ENCODE measurements at regions not wholly inside any gene's neighbourhood (a gene's known extent, or its start where the extent isn't known, plus 50 kb on each side); places are given as distances from the start of the nearest gene placed in this dataset.
A peak's percentile ranks its signal among the peaks of the same experiment; 100 is the strongest.

DNA sequence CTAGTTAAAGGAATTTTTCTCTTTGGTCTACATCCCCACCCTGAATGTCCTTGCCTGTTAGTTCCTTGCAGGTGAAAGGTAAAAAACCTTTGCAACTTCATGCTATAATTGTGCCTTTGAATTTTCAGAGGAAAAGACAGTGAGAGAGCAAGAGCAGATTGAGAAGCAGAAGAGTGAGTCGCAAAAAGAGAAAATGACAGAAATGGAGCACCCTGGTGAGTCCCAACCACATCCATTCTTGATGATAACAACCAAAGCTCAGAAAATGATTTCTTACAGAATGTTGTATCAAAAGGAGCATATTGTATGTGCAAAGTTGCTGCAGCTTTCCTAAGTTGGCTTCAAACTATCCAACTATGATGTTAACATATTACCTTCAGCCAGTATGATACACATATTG, 165.2 kb upstream of the CENPW start:
- BruUV-seq (replicated peaks) = no TSS peak
- Mint-ChIP-seq H3K36me3 (ENCODE audit: insufficient read depth, unreplicated experiment) (no peaks in the 10 kb centered on the region), H3K27ac (ENCODE audit: low read depth, unreplicated experiment) (no peak overlapping the region), H3K9me3 (ENCODE audit: unreplicated experiment) (no peaks in the 10 kb centered on the region), H3K4me3 (ENCODE audit: unreplicated experiment) (no peak overlapping the region), H3K27me3 (ENCODE audit: insufficient read depth, unreplicated experiment) (no peaks in the 10 kb centered on the region), H3K4me1 (ENCODE audit: insufficient read depth, unreplicated experiment) (no peaks in the 10 kb centered on the region)
- ChIA-PET POLR2A (no interaction called here), CTCF (interaction anchor here (0.6 kb wide), 1 partner anchor 934 kb away, joined by 4 read pairs; no protein-coding TSS in a partner anchor)
- TF ChIP-seq, protein P1, sequence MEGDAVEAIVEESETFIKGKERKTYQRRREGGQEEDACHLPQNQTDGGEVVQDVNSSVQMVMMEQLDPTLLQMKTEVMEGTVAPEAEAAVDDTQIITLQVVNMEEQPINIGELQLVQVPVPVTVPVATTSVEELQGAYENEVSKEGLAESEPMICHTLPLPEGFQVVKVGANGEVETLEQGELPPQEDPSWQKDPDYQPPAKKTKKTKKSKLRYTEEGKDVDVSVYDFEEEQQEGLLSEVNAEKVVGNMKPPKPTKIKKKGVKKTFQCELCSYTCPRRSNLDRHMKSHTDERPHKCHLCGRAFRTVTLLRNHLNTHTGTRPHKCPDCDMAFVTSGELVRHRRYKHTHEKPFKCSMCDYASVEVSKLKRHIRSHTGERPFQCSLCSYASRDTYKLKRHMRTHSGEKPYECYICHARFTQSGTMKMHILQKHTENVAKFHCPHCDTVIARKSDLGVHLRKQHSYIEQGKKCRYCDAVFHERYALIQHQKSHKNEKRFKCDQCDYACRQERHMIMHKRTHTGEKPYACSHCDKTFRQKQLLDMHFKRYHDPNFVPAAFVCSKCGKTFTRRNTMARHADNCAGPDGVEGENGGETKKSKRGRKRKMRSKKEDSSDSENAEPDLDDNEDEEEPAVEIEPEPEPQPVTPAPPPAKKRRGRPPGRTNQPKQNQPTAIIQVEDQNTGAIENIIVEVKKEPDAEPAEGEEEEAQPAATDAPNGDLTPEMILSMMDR (IDR thresholded peaks at IDR 0.05; ENCODE audit: unreplicated experiment) = no peak
- intact Hi-C loops (cut with micrococcal nuclease) = loop anchor here (5.0 kb wide), 1 partner anchor 138 kb away; no protein-coding TSS in a partner anchor
- DNase-seq (ENCODE audit: unreplicated experiment) = no peak

DNA sequence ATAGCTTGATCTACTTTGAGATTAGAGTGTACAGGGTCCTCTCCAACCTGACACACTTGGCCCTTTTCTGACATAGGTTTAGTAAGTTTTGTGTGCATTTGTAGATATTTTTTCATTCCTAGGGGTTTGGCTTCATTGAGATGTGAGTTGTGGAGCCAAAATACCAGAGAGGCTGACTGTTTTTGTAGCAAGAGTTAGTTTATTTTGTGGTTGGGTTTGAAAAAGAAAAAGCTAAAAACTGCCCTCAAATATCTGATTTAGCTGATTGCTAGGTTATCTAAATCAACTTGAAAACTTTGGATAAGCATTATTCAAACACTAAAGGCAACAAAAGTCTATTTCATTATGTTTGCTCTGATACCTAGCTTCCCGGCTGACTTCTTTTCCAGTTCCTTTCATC, 164.7 kb upstream of the CENPW start:
- CTCF ChIA-PET = no interaction called here
- Mint-ChIP-seq H3K27ac (ENCODE audit: low read depth, unreplicated experiment) (no peak overlapping the region), H3K9me3 (ENCODE audit: unreplicated experiment) (no peaks in the 10 kb centered on the region), H3K4me1 (ENCODE audit: insufficient read depth, unreplicated experiment) (peaks cover 3% of the 10 kb centered on the region), H3K36me3 (ENCODE audit: insufficient read depth, unreplicated experiment) (no peaks in the 10 kb centered on the region), H3K4me3 (ENCODE audit: unreplicated experiment) (no peak overlapping the region), H3K27me3 (ENCODE audit: insufficient read depth, unreplicated experiment) (no peaks in the 10 kb centered on the region)
- TF ChIP-seq, protein P1 (IDR thresholded peaks at IDR 0.05; ENCODE audit: unreplicated experiment) = no peak
- intact Hi-C loops (cut with micrococcal nuclease) = loop anchor here (5.0 kb wide), 1 partner anchor 137 kb away; no protein-coding TSS in a partner anchor
- DNase-seq (ENCODE audit: unreplicated experiment) = no peak
- POLR2A ChIA-PET = no interaction called here
- no TSS peak for BruUV-seq (replicated peaks)

DNA sequence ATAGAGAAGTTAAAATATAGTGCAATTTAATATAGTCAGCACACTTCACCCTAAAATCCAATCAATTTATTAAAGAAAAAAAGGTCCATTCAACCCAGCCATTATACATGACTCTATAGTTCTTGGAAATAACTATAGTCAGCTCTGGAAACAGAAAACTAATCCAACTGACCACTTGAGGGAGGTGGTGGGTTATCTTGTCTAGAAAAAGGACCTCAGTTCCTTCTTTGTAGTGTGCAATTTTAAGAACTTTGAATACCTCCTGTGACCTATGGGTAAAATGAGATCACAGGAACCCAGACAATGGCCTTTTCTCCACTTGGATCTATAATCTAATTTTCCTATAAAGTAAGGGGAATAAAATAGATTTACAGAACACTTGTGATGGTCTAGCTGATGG, 163.6 kb upstream of the CENPW start:
- CTCF ChIA-PET = interaction anchor here (0.7 to 1.0 kb wide), 2 partner anchors 25 to 1025 kb away, joined by 3 read pairs; no protein-coding TSS in a partner anchor
- no peak overlapping the region for H3K27ac Mint-ChIP-seq (ENCODE audit: low read depth, unreplicated experiment)
- intact Hi-C loops (cut with micrococcal nuclease) = loop anchor here (1.0 to 5.0 kb wide), 3 partner anchors 136 to 945 kb away; no protein-coding TSS in a partner anchor
- H3K36me3 Mint-ChIP-seq (ENCODE audit: insufficient read depth, unreplicated experiment) = no peaks in the 10 kb centered on the region
- H3K4me1 Mint-ChIP-seq (ENCODE audit: insufficient read depth, unreplicated experiment) = peaks cover 7% of the 10 kb centered on the region
- POLR2A ChIA-PET = no interaction called here
- no peaks in the 10 kb centered on the region for H3K27me3 Mint-ChIP-seq (ENCODE audit: insufficient read depth, unreplicated experiment)
- no TSS peak for BruUV-seq (replicated peaks)
- peak; percentile 48 for DNase-seq (ENCODE audit: unreplicated experiment)
- TF ChIP-seq, protein P1 (IDR thresholded peaks at IDR 0.05; ENCODE audit: unreplicated experiment) = peak; percentile 48
- no peaks in the 10 kb centered on the region for H3K9me3 Mint-ChIP-seq (ENCODE audit: unreplicated experiment)
- H3K4me3 Mint-ChIP-seq (ENCODE audit: unreplicated experiment) = no peak overlapping the region

DNA sequence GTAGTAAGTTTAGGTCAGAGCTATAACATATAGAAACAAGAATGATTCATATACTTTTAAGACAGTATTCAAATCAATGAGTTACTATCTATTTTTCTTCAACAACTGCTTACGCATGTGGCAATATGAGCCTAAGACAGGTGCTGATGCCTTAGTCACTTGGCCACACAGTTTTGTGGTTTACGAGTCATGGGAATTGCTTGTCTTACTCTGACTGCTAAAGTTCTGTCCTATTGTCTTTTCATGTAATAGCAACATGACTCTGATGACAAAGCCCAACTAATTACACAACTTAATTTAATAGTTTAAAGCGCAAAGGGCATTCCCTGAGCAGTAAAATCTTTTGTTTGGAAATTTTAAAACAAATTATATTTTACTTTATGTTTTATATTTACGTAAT, 159.3 kb upstream of the CENPW start:
- peak; percentile 98 for DNase-seq (ENCODE audit: unreplicated experiment)
- Mint-ChIP-seq H3K4me3 (ENCODE audit: unreplicated experiment) (no peak overlapping the region), H3K27ac (ENCODE audit: low read depth, unreplicated experiment) (no peak overlapping the region), H3K36me3 (ENCODE audit: insufficient read depth, unreplicated experiment) (no peaks in the 10 kb centered on the region), H3K4me1 (ENCODE audit: insufficient read depth, unreplicated experiment) (peaks cover 10% of the 10 kb centered on the region), H3K9me3 (ENCODE audit: unreplicated experiment) (no peaks in the 10 kb centered on the region), H3K27me3 (ENCODE audit: insufficient read depth, unreplicated experiment) (no peaks in the 10 kb centered on the region)
- POLR2A ChIA-PET = no interaction called here
- CTCF ChIA-PET = no interaction called here
- BruUV-seq (replicated peaks) = no TSS peak
- intact Hi-C loops (cut with micrococcal nuclease) = no loop called here
- TF ChIP-seq, protein P1 (IDR thresholded peaks at IDR 0.05; ENCODE audit: unreplicated experiment) = no peak
